ENCODE measurements at regions not wholly inside any gene's neighbourhood (a gene's known extent, or its start where the extent isn't known, plus 50 kb on each side); places are given as distances from the start of the nearest gene placed in this dataset.

GRCh38 chr7:131251371-131251770 lies 76.3 kb upstream of the MKLN1 start:
- TF ChIP-seq NFIC (IDR thresholded peaks at IDR 0.05) (no peak), EP300 (IDR thresholded peaks at IDR 0.05; ENCODE audit: borderline replicate concordance) (no peak), CREB1 (IDR thresholded peaks at IDR 0.05; ENCODE audit: low read depth) (no peak), RAD21 (IDR thresholded peaks at IDR 0.05; ENCODE audit: low read depth) (no peak), ZBTB7A (IDR thresholded peaks at IDR 0.05; ENCODE audit: low read depth) (no peak), YY1 (IDR thresholded peaks at IDR 0.05; ENCODE audit: low read depth) (no peak), FOXM1 (IDR thresholded peaks at IDR 0.05; ENCODE audit: borderline replicate concordance, low read depth) (no peak), TAF1 (IDR thresholded peaks at IDR 0.05; ENCODE audit: low read depth) (no peak), USF1 (IDR thresholded peaks at IDR 0.05) (no peak), TEAD4 (IDR thresholded peaks at IDR 0.05) (no peak), MAX (IDR thresholded peaks at IDR 0.05) (no peak)

All from Ishikawa (cell line).